Ishikawa (cell line): ENCODE measurements at regions not wholly inside any gene's neighbourhood (a gene's known extent, or its start where the extent isn't known, plus 50 kb on each side); places are given as distances from the start of the nearest gene placed in this dataset.
A peak's percentile ranks its signal among the peaks of the same experiment; 100 is the strongest.

Experiments
- CEBPB ChIP-seq: IDR thresholded peaks from 2 replicates; pipeline ENCODE4 v1.6.1; 2012
- CREB1 ChIP-seq: IDR thresholded peaks from 2 replicates; pipeline ENCODE4 v1.6.1; 2012; ENCODE audit warnings: low read depth
- EGR1 ChIP-seq: IDR thresholded peaks from 2 replicates; pipeline ENCODE4 v1.6.1; 2012
- EP300 ChIP-seq: IDR thresholded peaks from 2 replicates; pipeline ENCODE4 v1.6.1; 2012; ENCODE audit warnings: borderline replicate concordance
- FOXM1 ChIP-seq: IDR thresholded peaks from 2 replicates; pipeline ENCODE4 v1.6.1; 2012; ENCODE audit warnings: low read depth, borderline replicate concordance
- MAX ChIP-seq: IDR thresholded peaks from 2 replicates; pipeline ENCODE4 v1.6.1; 2012
- NFIC ChIP-seq: IDR thresholded peaks from 2 replicates; pipeline ENCODE4 v1.6.1; 2012
- RAD21 ChIP-seq: IDR thresholded peaks from 2 replicates; pipeline ENCODE4 v1.6.1; 2012; ENCODE audit warnings: low read depth
- REST ChIP-seq: IDR thresholded peaks from 2 replicates; pipeline ENCODE4 v1.6.1; 2012; ENCODE audit warnings: low read depth, mild to moderate bottlenecking
- TAF1 ChIP-seq: IDR thresholded peaks from 2 replicates; pipeline ENCODE4 v1.6.1; 2012; ENCODE audit warnings: low read depth, mild to moderate bottlenecking
- TCF12 ChIP-seq: IDR thresholded peaks from 2 replicates; pipeline ENCODE4 v1.6.1; 2012; ENCODE audit warnings: low read depth
- TEAD4 ChIP-seq: IDR thresholded peaks from 2 replicates; pipeline ENCODE4 v1.6.1; 2012
- USF1 ChIP-seq: IDR thresholded peaks from 2 replicates; pipeline ENCODE4 v1.6.1; 2012
- YY1 ChIP-seq: IDR thresholded peaks from 2 replicates; pipeline ENCODE4 v1.6.1; 2012; ENCODE audit warnings: low read depth
- ZBTB7A ChIP-seq: IDR thresholded peaks from 2 replicates; pipeline ENCODE4 v1.6.1; 2012; ENCODE audit warnings: low read depth

GRCh38 chr15:98513428-98513986 lies 134.8 kb upstream of the IGF1R start:
- no peak for TF ChIP-seq USF1
- no peak for TF ChIP-seq NFIC
- no peak for TF ChIP-seq TAF1
- TF ChIP-seq CEBPB = no peak
- no peak for TF ChIP-seq EGR1
- TF ChIP-seq CREB1 = no peak
- no peak for TF ChIP-seq MAX
- TF ChIP-seq EP300 = no peak
- TF ChIP-seq TCF12 = no peak
- no peak for TF ChIP-seq FOXM1
- no peak for TF ChIP-seq RAD21
- no peak for TF ChIP-seq ZBTB7A
- TF ChIP-seq REST = no peak
- no peak for TF ChIP-seq YY1
- TF ChIP-seq TEAD4 = no peak

GRCh38 chr15:98514034-98514622 lies 134.2 kb upstream of the IGF1R start:
- TF ChIP-seq TAF1 = no peak
- no peak for TF ChIP-seq CREB1
- TF ChIP-seq YY1 = no peak
- TF ChIP-seq TCF12 = no peak
- TF ChIP-seq REST = no peak
- no peak for TF ChIP-seq NFIC
- no peak for TF ChIP-seq RAD21
- TF ChIP-seq ZBTB7A = no peak
- TF ChIP-seq EP300 = no peak
- no peak for TF ChIP-seq FOXM1
- no peak for TF ChIP-seq TEAD4
- TF ChIP-seq USF1 = no peak
- TF ChIP-seq EGR1 = no peak
- no peak for TF ChIP-seq MAX
- TF ChIP-seq CEBPB = no peak

- TF ChIP-seq REST (no peak), RAD21 (peak; percentile 86), EP300 (no peak), CEBPB (no peak), TAF1 (no peak), NFIC (no peak), FOXM1 (no peak), EGR1 (no peak)
Measured at GRCh38 chr15:98518823-98519561, 129.3 kb upstream of the IGF1R start.

GRCh38 chr15:98519767-98520550 lies 128.4 kb upstream of the IGF1R start:
- no peak for TF ChIP-seq TAF1
- TF ChIP-seq FOXM1 = no peak
- no peak for TF ChIP-seq EP300
- TF ChIP-seq TEAD4 = no peak
- no peak for TF ChIP-seq REST
- TF ChIP-seq NFIC = no peak
- no peak for TF ChIP-seq CEBPB
- no peak for TF ChIP-seq USF1
- TF ChIP-seq YY1 = no peak
